ENCODE measurements at regions not wholly inside any gene's neighbourhood (a gene's known extent, or its start where the extent isn't known, plus 50 kb on each side); places are given as distances from the start of the nearest gene placed in this dataset.
"Not testable (repeated sequence)": the region's sequence is repeated elsewhere in the genome, so short reads cannot be mapped to it uniquely, and the experiment has no call there.

DNA sequence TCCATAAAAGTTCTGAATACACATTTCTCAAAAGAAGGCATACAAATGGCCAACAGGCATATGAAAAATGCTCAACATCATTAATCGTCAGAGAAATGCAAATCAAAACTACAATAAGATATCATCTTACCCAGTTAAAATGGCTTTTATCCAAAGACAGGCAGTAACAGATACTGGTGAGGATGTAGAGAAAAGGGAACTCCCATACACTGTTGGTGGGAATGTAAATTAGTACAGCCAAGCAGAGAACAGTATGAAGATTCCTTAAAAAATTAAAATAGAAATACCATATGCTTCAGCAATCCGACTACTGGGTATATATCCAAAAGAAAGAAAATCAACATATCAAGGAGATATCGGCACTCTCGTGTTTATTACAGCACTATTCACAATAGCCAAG lies 1312.5 kb downstream of the DSC3 start:
- Histone ChIP-seq H3K27ac (no peak overlapping the region), H3K27me3 (no peaks in the 10 kb centered on the region), H3K9me3 (no peaks in the 10 kb centered on the region), H3K4me1 (no peaks in the 10 kb centered on the region), H3K36me3 (replicated peaks in 1 of 2; ENCODE audit: insufficient read depth in 1 of 2, low read depth in 2 of 2) (no peaks in the 10 kb centered on the region), H3K4me3 (no peak overlapping the region)
- no peak for DNase-seq
- no peak for ATAC-seq
- intact Hi-C loops (cut with DNase I): no loop called here
- TF ChIP-seq, protein P1, sequence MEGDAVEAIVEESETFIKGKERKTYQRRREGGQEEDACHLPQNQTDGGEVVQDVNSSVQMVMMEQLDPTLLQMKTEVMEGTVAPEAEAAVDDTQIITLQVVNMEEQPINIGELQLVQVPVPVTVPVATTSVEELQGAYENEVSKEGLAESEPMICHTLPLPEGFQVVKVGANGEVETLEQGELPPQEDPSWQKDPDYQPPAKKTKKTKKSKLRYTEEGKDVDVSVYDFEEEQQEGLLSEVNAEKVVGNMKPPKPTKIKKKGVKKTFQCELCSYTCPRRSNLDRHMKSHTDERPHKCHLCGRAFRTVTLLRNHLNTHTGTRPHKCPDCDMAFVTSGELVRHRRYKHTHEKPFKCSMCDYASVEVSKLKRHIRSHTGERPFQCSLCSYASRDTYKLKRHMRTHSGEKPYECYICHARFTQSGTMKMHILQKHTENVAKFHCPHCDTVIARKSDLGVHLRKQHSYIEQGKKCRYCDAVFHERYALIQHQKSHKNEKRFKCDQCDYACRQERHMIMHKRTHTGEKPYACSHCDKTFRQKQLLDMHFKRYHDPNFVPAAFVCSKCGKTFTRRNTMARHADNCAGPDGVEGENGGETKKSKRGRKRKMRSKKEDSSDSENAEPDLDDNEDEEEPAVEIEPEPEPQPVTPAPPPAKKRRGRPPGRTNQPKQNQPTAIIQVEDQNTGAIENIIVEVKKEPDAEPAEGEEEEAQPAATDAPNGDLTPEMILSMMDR (IDR thresholded peaks at IDR 0.05): no peak
- no peak for TF ChIP-seq POLR2A (IDR thresholded peaks at IDR 0.05)
- 62 to 64% methylated on average over 4 of the region's 4 CpGs for WGBS, 2 donors

DNA sequence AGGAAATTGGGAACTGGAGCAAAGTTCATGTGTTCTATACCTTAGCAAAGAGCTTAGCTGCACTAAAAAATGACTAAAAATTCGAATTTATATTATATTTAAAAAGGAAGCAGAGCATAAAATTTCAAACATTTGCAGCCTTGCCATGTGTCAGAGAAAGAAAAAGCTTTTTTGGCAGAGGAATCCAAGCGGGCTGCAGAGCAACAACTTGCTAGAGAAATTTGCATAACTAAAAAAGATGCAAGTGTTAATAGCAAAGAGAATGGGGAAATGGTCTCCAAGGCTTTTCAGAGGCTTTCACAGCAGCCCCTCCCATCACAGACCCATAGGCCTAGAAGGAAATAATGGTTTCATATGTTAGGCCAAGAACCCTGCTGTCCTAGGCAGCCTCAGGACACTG lies 1315.9 kb downstream of the DSC3 start:
- ATAC-seq (no peak), DNase-seq (no peak)
- TF ChIP-seq POLR2A (IDR thresholded peaks at IDR 0.05): no peak
- TF ChIP-seq, protein P1 (IDR thresholded peaks at IDR 0.05): no peak
- WGBS, 2 donors: 13 to 22% methylated on average over 2 of the region's 2 CpGs
- Histone ChIP-seq H3K4me3 (no peak overlapping the region), H3K36me3 (replicated peaks in 1 of 2; ENCODE audit: insufficient read depth in 1 of 2, low read depth in 2 of 2) (no peaks in the 10 kb centered on the region), H3K9me3 (no peaks in the 10 kb centered on the region), H3K27ac (no peak overlapping the region), H3K27me3 (no peaks in the 10 kb centered on the region), H3K4me1 (no peaks in the 10 kb centered on the region)
- intact Hi-C loops (cut with DNase I): no loop called here

DNA sequence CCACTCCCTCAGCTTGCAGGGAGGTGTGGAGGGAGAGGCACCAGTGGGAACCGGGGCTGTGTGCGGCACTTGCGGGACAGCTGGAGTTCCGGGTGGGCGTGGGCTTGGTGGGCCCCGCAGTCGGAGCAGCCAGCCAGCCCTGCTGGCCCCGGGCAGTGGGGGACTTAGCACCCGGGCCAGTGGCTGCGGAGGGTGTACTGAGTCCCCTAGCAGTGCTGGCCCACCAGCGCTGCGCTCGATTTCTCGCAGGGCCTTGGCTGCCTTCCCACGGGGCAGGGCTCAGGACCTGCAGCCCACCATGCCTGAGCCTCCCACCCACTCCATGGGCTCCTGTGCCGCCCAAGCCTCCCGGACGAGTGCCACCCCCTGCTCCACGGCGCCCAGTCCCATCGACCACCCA lies 1319.1 kb downstream of the DSC3 start:
- ATAC-seq; H3K27me3 ChIP-seq; DNase-seq; H3K9me3 ChIP-seq; H3K36me3 ChIP-seq (replicated peaks in 1 of 2; ENCODE audit: insufficient read depth in 1 of 2, low read depth in 2 of 2); H3K4me1 ChIP-seq; H3K27ac ChIP-seq; H3K4me3 ChIP-seq; intact Hi-C loops (cut with DNase I): not testable (repeated sequence)
- 69 to 81% methylated on average over 5 to 18 of the region's 21 CpGs for WGBS, 2 donors

DNA sequence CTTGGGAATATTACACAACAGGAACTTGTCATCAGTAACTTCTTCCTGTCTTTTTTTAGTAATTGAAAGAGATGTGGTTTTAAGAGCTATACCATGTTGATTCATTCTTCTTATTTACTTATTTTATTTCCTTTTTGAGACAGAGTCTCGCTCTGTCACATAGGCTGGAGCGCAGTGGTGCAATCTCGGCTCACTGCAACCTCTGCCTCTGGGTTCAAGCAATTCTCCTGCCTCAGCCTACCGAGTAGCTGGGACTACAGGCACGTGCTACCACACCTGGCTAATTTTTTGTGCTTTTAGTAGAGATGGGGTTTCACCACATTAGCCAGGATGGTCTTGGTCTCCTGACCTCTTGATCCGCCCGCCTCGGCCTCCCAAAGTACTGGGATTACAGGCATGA lies 1326.6 kb downstream of the DSC3 start:
- H3K27ac ChIP-seq; DNase-seq; H3K4me1 ChIP-seq; intact Hi-C loops (cut with DNase I); ATAC-seq; H3K36me3 ChIP-seq (replicated peaks in 1 of 2; ENCODE audit: insufficient read depth in 1 of 2, low read depth in 2 of 2); H3K9me3 ChIP-seq; H3K4me3 ChIP-seq; H3K27me3 ChIP-seq: not testable (repeated sequence)
- WGBS, 2 donors: 77 to 78% methylated on average over 8 of the region's 8 CpGs

DNA sequence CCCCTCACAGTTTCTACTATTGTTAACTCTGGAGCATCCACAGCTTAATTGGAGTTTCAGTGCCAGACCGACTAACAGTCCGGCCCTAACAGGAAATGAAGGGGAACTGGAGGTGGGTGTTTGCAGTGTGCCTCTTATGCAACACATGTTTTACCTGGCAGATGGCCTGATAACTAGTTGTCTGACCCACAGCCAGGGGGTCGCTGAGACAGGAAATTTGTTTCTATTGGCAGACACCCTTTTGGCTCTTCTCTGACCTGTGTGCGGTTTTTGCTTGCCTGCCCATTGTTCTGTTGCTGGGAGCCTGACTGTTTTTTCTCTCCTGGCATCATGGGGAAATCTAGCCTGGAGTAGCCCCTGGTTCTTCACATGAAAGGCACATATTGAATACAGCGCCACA lies 1329.8 kb downstream of the DSC3 start:
- H3K27ac ChIP-seq: no peak overlapping the region
- WGBS, 2 donors: 62 to 68% methylated on average over 5 of the region's 5 CpGs
- no peak for ATAC-seq
- H3K9me3 ChIP-seq: no peaks in the 10 kb centered on the region
- H3K36me3 ChIP-seq (replicated peaks in 1 of 2; ENCODE audit: insufficient read depth in 1 of 2, low read depth in 2 of 2): no peaks in the 10 kb centered on the region
- H3K27me3 ChIP-seq: no peaks in the 10 kb centered on the region
- TF ChIP-seq, protein P1 (IDR thresholded peaks at IDR 0.05): no peak
- TF ChIP-seq POLR2A (IDR thresholded peaks at IDR 0.05): no peak
- intact Hi-C loops (cut with DNase I): no loop called here
- H3K4me1 ChIP-seq: no peaks in the 10 kb centered on the region
- H3K4me3 ChIP-seq: no peak overlapping the region
- DNase-seq: no peak

DNA sequence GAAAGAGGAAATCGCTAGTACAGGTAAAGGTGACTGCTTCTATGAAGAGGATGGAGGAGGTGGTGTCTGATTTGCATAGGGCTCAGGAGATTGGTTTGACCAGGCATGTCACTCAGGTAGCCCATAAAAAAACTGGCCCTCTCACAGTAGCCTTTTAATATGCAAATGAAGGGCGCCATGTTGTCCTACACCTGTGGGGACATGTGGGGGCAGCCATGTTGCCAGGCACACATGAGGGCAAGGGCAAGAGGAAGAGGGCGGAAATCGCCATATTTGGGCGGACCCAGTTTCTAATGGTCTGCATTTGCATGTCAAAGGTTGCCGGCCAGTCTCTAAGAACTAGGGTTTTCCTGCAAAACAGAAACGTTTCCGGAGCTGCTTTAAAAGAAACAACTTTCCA lies 1330.6 kb downstream of the DSC3 start:
- Histone ChIP-seq H3K27ac (no peak overlapping the region), H3K27me3 (no peaks in the 10 kb centered on the region), H3K4me1 (no peaks in the 10 kb centered on the region), H3K36me3 (replicated peaks in 1 of 2; ENCODE audit: insufficient read depth in 1 of 2, low read depth in 2 of 2) (no peaks in the 10 kb centered on the region), H3K4me3 (no peak overlapping the region), H3K9me3 (no peaks in the 10 kb centered on the region)
- TF ChIP-seq POLR2A (IDR thresholded peaks at IDR 0.05): no peak
- TF ChIP-seq, protein P1 (IDR thresholded peaks at IDR 0.05): no peak
- ATAC-seq: no peak
- no peak for DNase-seq
- WGBS, 2 donors: 64 to 66% methylated on average over 8 of the region's 8 CpGs
- intact Hi-C loops (cut with DNase I): no loop called here

Data from body of pancreas (tissue), 4 donors.